GOT3 (cell line): ENCODE measurements at regions not wholly inside any gene's neighbourhood (a gene's known extent, or its start where the extent isn't known, plus 50 kb on each side); places are given as distances from the start of the nearest gene placed in this dataset.

Experiments
- DNase-seq: peaks from one replicate; lab custom pipeline; 2025; ENCODE audit warnings: mixed read lengths; lab: John Stamatoyannopoulos, UW

DNA sequence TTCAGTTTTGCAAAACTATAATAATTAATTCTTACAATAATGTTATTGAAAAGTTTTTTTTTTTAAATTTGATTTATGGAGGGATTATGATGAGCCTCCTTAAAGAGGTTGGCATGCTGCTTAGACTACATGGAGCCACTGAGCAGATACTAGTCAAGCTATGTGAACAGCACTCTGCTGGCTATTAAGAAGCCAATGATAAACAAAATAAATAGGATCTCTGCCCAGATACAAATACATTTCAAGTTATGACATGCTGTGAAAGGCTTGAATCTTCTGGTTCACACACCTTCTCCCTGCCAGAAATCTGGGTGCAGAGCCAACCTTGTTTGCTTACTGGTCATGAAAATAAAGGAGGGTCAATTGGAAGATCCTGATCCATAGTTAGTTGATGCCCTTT, 107.4 kb upstream of the NAV3 start:
- no peak for DNase-seq

GRCh38 chr12:77722536-77722935, 108.2 kb upstream of the NAV3 start:
- no peak for DNase-seq

DNA sequence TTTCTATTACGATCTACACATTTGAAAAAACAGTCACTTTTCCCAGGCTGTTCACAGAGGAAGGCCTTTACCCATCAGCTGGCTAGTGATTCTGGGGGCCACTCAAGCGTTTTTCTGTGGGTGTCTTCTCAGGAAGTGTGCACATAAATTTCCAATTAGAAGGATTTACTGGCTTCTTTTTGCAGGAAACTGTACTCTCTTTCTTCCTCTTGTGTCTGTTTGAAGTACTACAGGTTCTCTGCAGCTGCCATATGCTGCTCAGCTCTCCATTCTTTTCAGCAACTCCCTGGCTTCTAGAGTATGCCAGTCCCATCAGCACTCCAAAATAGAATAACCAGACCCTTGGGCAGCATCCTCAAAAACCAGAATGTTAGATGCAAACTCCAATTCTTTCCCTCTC, 110.4 kb upstream of the NAV3 start:
- DNase-seq = no peak

DNA sequence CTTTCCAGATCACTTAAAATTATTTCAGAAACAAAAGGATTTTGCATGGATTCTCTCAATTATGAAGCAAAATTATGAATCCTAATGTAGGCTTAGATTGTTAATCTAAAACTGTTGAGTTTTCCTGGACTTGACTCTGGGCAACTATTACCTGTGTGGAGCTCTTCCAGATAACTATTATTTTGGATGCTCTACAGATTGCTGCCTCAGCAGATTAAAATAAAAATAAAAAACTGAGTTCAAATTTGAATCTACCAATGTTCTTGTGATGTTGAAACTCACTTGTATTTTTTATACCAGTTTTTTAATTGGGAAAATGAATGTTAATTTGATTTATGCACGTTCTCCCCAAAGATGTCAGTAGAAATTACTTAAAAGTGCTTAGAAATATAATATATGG, 120.5 kb upstream of the NAV3 start:
- no peak for DNase-seq

- no peak for DNase-seq
Observed at GRCh38 chr12:77697126-77697525, 133.6 kb upstream of the NAV3 start.

DNA sequence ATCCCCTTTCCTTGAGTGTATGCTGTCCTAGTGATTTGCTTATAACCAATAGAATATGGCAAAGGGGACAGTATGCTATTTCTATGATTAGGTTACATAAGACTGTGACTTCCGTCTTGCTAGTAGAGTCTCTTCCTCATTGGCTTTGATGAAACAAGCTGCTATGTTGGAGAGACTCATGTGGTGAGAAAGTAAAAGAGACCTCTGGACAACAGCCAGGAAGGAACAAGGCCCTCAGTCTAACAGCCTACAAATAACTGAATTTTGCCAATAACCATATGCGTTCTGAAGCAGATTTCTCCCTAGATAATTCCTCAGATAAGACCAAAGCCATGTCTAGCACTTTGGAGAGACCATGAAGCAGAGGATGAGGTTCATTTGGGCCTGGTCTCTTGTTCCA, 134.5 kb upstream of the NAV3 start:
- no peak for DNase-seq

DNA sequence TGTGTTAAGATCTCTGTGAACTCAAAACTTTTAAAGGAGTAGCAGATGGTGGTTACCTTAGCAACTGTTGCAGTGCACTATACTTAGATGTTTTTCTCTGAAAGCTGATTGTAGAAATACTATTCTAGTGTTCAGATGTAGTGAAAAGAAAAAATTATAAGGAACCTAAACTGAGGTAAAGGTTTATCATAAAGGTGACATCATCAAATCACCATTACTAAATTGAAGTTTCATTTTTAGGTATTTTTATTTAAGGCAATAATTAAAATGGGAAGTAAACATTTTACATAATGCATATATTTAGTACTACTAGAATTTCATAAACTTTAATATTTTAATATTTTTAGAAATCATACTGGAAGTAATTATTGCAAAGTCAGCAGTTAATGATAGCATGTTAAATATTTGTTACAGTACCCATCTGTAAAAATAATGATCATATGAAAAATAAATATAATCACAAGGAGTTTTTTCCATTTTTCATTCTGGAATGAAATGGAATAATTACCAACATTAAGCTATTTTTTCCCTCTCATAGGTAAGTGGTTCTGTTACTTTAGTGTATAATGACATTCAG, 141.1 kb upstream of the NAV3 start:
- DNase-seq = no peak

DNA sequence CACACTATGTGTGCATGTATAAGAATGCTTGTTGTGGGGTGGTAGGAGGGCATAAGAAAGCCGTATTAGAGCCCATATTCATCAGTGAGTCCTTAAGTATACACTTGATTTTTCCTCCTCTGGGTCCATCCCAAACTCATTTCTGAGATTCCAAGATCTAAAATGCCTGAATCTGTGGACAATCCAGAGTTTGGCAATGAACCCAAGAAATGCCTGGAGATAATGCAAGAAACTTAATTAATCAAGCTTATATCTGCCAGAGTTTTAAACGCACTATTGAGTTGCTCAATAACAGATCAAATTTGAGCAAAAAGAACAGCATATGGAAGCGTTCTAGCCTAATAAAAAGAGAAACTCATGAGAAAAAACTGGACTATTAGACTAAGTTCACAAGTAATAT, 143.4 kb upstream of the NAV3 start:
- DNase-seq = no peak

- DNase-seq = no peak
Observed at GRCh38 chr12:77686760-77687159, 143.9 kb upstream of the NAV3 start.

DNA sequence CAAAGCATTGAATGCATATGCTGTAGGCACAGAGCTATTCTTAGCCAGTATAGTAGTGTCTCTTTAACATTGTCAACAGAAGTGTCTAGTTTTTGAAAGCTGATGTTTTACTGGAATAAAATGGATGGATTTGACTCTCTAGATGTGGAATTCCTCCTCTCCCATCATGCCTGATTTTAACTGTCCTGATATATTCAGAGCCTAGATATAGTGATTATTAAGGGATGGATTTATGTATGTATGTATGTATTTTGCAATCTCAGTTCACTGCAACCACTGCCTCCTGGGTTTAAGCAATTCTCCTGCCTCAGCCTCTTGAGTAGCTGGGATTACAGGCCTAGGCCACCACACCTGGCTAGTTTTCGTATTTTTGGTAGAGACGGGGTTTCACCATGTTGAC, 144.8 kb upstream of the NAV3 start:
- no peak for DNase-seq

GRCh38 chr12:77685112-77685511, 145.6 kb upstream of the NAV3 start:
- DNase-seq = no peak

DNA sequence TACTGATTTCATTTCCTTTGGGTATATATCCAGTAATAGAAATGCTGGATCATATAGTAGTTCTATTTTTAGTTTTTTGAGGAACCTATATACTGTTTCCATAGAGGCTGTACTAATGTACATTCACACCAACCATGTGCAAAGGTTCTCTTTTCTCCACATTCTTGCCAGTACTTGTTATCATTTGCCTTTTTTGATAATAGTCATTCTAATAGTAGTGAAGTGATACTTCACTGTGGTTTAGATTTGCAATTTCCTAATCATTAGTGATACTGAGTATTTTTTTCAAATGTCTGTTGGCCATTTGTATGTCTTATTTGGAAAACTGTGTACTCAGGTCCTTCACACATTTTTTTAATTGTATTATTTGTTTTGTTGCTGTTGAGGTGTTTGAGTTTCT, 148.2 kb upstream of the NAV3 start:
- no peak for DNase-seq

GRCh38 chr12:77681726-77682125, 149.0 kb upstream of the NAV3 start:
- no peak for DNase-seq

- DNase-seq = no peak
Observed at GRCh38 chr12:77679686-77680085, 151.0 kb upstream of the NAV3 start.

- no peak for DNase-seq
Observed at GRCh38 chr12:77678621-77679020, 152.1 kb upstream of the NAV3 start.

- no peak for DNase-seq
Observed at GRCh38 chr12:77667101-77667500, 163.6 kb upstream of the NAV3 start.

- no peak for DNase-seq
Observed at GRCh38 chr12:77648716-77649115, 182.0 kb upstream of the NAV3 start.

DNA sequence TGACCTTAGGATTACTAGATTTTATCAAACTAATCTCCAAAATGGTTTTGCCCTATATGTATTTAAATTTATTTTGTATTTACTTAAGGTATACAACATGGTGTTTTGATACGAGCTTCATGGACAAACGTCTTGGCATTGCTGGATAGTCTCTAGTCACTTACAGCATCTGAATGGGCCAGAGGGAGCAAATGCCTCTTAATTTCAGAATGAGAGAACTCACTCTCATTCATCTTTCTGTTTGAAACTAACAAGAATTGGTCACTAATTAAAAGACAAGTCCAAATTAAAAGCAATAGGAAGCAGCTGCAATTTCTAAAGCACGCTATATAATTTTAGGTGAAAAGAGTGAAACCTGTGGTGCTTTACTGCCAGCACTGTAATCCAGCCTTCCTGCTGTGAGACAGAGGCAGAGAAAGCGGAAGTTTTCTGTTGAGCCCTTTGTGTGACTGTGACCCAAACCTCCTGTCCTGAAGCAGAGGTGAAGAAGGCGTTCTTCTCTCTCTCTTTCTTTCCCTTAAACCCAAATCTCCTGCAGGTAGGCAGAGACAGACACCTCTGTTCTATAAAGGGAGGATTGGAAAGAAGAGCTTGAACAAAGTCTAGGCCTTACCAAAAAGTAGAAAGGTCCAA, 184.6 kb upstream of the NAV3 start:
- no peak for DNase-seq

GRCh38 chr12:77644915-77645605, 185.6 kb upstream of the NAV3 start:
- DNase-seq = no peak

GRCh38 chr12:77642246-77642645, 188.4 kb upstream of the NAV3 start:
- DNase-seq = no peak

DNA sequence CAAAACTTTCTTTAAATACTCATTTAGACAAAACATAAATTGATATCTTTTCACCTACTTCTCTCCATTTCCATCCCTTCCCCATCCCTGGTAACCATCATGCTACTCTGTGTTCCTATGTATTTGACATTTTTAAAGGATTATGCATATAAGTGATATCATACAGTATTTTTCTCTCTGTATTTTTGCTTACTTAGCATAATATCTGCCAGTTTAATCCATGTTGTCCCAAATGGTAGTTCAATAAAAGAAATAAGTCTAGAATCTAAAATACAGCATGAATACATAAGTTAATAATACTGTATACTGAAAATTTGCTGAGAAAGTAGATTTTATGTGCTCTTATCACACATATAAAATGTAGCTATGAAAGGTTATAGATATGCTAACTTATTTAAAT, 190.3 kb upstream of the NAV3 start:
- DNase-seq = no peak

DNA sequence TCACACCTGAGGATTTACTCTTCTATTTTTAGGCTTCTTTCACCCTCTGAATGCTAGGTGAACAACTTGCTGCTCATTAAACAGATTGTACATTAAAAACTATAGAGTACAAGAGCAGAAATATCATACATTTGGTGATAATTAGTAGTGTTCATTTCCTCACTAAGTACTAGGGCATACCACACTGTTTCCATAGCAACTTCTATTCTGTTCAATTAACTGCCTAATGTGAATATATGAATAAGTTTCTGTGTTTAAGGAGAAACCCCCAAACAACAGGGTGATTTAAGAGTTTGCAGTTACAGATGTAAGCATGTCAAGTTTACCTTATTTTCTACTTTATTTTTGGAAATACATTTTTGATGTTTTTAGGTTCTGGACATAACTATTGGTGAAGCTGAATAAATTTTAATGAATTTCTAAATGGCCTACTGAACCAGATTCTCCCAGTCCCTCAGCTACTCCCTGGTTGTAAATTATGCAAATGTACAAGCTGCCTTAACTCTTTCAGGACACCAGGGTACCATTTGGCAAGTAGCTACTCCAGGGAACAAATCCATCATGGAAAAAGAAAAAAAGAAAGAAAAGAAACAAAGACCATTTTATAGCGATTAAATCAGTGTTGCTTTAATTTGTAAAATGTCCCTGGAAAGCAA, 199.8 kb upstream of the NAV3 start:
- DNase-seq = no peak

GRCh38 chr12:77630344-77630743, 200.3 kb upstream of the NAV3 start:
- DNase-seq = no peak
